Fibroblast of lung (primary cell): ENCODE measurements at regions not wholly inside any gene's neighbourhood (a gene's known extent, or its start where the extent isn't known, plus 50 kb on each side); places are given as distances from the start of the nearest gene placed in this dataset.
A peak's percentile ranks its signal among the peaks of the same experiment; 100 is the strongest.

Source experiments
- DNase-seq, 2 donors: peaks; one replicate each; pipeline versions ENCODE4 v3.0.0 to v3.0.0-alpha.2; 2010; ENCODE audit warnings: low read depth in 2 of 2
- H2AFZ ChIP-seq: 2 replicates; pipeline ENCODE4 v1.5.1; 2012; ENCODE audit warnings: low read length, control low read depth, inconsistent platforms
- H3K27ac ChIP-seq: 2 replicates; pipeline ENCODE4 v1.5.1; 2011; ENCODE audit warnings: low read length, control low read depth; ENCODE audit not compliant: insufficient read depth
- H3K27me3 ChIP-seq: 2 replicates; pipeline ENCODE4 v1.5.1; 2011; ENCODE audit warnings: mild to moderate bottlenecking, low read length; ENCODE audit not compliant: control insufficient read depth, insufficient read depth
- H3K36me3 ChIP-seq: 2 replicates; pipeline ENCODE4 v1.5.1; 2011; ENCODE audit warnings: low read length; ENCODE audit not compliant: control insufficient read depth, insufficient read depth
- H3K4me1 ChIP-seq: 2 replicates; pipeline ENCODE4 v1.5.1; 2011; ENCODE audit warnings: low read length; ENCODE audit not compliant: control insufficient read depth, insufficient read depth; ENCODE audit errors: extremely low read depth
- H3K4me2 ChIP-seq: 2 replicates; pipeline ENCODE4 v1.5.1; 2011; ENCODE audit warnings: low read length, control low read depth; ENCODE audit not compliant: insufficient read depth; ENCODE audit errors: extremely low read depth
- H3K4me3 ChIP-seq, 4 experiments: fragments of 200-600 bp in 1 of 4; sonication (generic) in 1 of 4; replicated peaks in 1 of 4; 2 replicates each; pipeline ENCODE4 v1.5.1; 2011 to 2016; ENCODE audit warnings: low read length in 4 of 4, low read depth in 3 of 4, mild to moderate bottlenecking in 3 of 4, control low read depth in 2 of 4, inconsistent platforms in 1 of 4, mixed read lengths in 1 of 4; ENCODE audit not compliant: insufficient read depth in 1 of 4; ENCODE audit errors: control extremely low read depth in 1 of 4
- H3K79me2 ChIP-seq: 2 replicates; pipeline ENCODE4 v1.5.1; 2012; ENCODE audit warnings: mild to moderate bottlenecking, low read length, inconsistent platforms; ENCODE audit not compliant: control insufficient read depth, insufficient read depth
- H3K9ac ChIP-seq: 2 replicates; pipeline ENCODE4 v1.5.1; 2011; ENCODE audit warnings: mild to moderate bottlenecking, low read length, control low read depth; ENCODE audit not compliant: insufficient read depth
- H3K9me3 ChIP-seq: 2 replicates; pipeline ENCODE4 v1.5.1; 2012; ENCODE audit warnings: low read depth, low read length; ENCODE audit not compliant: control insufficient read depth, insufficient read depth
- H4K20me1 ChIP-seq: 2 replicates; pipeline ENCODE4 v1.5.1; 2011; ENCODE audit warnings: low read length; ENCODE audit not compliant: control insufficient read depth, insufficient read depth; ENCODE audit errors: extremely low read depth
- EZH2 ChIP-seq: IDR thresholded peaks from 2 replicates; pipeline ENCODE4 v1.5.1; 2012; ENCODE audit warnings: low read length, control low read depth, mild to moderate bottlenecking; ENCODE audit errors: missing control alignments
- TF ChIP-seq, protein P1 (sequence below), 2 donors: IDR thresholded peaks in 1 of 2; conservative IDR thresholded peaks in 1 of 2; 1 replicate in 1 of 2; 2 replicates in 1 of 2; pipeline ENCODE4 v1.5.1; 2011 to 2012; ENCODE audit warnings: low read length in 2 of 2, control low read depth in 1 of 2, inconsistent platforms in 1 of 2, low read depth in 1 of 2, mild to moderate bottlenecking in 1 of 2

DNA sequence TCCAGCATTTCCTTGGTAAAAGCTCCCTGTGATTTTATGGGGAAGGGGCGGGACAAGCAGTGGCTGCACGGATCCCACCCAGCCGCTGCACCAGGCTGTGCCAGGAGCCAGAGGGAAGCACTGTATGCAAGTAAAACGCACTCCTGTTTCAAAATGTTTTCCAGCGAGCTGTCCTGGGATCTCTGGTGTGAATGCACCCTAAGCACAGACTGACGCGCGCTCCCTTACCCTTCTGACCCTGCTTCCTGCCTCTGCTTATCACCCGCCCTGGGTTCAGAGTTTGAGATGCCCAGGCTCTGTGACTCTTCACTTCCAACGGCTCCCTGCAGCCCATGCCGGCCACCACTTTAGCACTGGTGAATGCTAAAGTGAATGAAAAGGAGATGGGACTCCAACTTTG, 131.2 kb downstream of the RHOU start:
- H3K9me3 ChIP-seq, result no peaks in the 10 kb centered on the region
- H3K9ac ChIP-seq, result no peak overlapping the region
- no peaks in the 10 kb centered on the region for H3K4me1 ChIP-seq
- H2AFZ ChIP-seq, result no peak overlapping the region
- H3K79me2 ChIP-seq, result no peaks in the 10 kb centered on the region
- DNase-seq, result peak in 1 of 2 donors; percentile 39
- H3K27me3 ChIP-seq, result peaks cover 2% of the 10 kb centered on the region
- no peak overlapping the region for H3K4me3 ChIP-seq
- no peak overlapping the region for H3K27ac ChIP-seq
- no peaks in the 10 kb centered on the region for H4K20me1 ChIP-seq
- no peaks in the 10 kb centered on the region for H3K36me3 ChIP-seq
- no peak for TF ChIP-seq EZH2
- TF ChIP-seq, protein P1, sequence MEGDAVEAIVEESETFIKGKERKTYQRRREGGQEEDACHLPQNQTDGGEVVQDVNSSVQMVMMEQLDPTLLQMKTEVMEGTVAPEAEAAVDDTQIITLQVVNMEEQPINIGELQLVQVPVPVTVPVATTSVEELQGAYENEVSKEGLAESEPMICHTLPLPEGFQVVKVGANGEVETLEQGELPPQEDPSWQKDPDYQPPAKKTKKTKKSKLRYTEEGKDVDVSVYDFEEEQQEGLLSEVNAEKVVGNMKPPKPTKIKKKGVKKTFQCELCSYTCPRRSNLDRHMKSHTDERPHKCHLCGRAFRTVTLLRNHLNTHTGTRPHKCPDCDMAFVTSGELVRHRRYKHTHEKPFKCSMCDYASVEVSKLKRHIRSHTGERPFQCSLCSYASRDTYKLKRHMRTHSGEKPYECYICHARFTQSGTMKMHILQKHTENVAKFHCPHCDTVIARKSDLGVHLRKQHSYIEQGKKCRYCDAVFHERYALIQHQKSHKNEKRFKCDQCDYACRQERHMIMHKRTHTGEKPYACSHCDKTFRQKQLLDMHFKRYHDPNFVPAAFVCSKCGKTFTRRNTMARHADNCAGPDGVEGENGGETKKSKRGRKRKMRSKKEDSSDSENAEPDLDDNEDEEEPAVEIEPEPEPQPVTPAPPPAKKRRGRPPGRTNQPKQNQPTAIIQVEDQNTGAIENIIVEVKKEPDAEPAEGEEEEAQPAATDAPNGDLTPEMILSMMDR (conservative IDR thresholded peaks at IDR 0.05 in 1 of 2, IDR thresholded peaks at IDR 0.05 in 1 of 2; ENCODE audit: low read depth in 1 of 2, low read length in 2 of 2), result no peak
- no peak overlapping the region for H3K4me2 ChIP-seq

DNA sequence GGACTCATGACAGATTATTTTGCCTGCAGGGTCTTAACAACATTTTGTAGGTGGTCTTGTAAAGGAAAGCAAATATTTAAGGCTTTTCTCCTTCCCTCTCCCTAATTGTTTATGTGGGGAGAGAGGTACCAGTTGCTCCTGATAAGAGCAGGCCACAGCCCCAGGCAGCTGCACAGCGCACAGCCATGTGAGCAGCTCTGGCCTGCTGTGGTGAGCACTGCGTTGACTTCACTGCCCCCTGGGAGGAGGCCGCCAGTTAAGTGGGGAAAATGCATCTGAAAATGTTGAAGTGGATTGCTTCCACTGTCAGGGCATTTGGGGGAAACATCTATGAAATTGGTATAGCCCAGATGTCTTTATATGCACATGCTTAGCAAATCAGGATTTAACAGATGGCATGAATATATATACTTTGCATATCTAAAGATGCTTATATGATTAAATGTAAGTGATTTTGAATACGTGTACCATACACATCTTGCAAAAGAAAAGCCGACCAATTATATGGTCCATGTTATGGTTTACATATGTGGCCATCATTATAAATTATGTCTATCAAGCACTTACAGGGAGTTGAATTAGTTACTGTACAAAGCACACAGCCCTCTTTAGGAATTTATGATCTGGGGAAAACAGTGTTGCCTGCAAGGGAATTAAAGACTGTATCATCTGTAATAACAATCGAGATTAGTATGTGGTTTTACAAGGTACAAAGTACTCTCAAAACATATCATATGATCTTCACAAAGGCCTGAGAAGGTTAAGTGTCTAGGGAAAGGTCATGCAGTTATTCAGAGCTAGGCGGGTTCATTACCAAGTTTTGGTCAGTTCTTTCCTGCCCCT, 132.1 kb downstream of the RHOU start:
- Histone ChIP-seq H3K4me3 (no peak overlapping the region), H3K9ac (no peak overlapping the region), H3K79me2 (no peaks in the 10 kb centered on the region), H3K9me3 (no peaks in the 10 kb centered on the region), H3K27ac (no peak overlapping the region), H3K4me1 (no peaks in the 10 kb centered on the region), H4K20me1 (no peaks in the 10 kb centered on the region), H3K36me3 (no peaks in the 10 kb centered on the region), H3K27me3 (peaks cover 2% of the 10 kb centered on the region), H2AFZ (no peak overlapping the region), H3K4me2 (no peak overlapping the region)
- TF ChIP-seq, protein P1 (conservative IDR thresholded peaks at IDR 0.05 in 1 of 2, IDR thresholded peaks at IDR 0.05 in 1 of 2; ENCODE audit: low read depth in 1 of 2, low read length in 2 of 2), result no peak
- no peak for TF ChIP-seq EZH2
- DNase-seq, result peak; percentile 11 to 14

DNA sequence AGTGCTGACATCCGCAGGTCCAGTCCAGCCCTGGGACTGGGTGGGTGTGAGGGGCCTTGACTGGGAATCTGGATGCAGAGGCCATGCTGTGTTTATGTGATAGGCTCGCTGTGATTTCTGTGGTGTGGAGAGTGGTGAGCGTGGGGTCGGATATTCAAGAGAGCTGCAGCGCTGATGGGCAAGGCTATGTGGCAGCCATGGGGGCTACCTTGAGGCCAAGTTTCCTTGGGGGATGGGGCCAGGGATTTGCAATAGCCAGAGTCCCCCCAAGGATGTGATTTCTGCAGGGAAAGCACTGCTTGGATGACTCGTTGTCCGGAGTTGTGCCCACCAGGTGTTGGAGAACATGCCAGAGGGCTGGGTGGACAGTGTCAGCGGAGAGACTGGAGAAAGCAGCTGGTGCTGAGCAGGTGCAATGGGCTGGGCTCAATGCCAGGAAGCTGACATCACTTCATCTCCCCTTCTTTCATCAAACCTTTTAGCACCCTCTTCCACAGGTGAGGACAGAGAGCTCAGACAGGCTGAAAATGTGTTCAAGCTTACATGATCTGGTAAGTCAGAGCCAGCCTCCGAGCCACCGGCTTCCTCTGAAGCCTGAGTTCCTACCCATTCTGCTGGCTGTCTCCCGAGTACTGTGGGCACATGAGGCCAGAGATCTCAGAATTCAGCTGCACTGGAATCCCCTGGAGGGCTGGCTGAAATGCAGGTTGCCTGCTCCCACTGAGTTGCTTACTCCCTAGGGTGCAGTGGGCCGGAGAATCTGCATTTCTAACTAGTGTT, 132.9 kb downstream of the RHOU start:
- no peak overlapping the region for H2AFZ ChIP-seq
- TF ChIP-seq, protein P1 (conservative IDR thresholded peaks at IDR 0.05 in 1 of 2, IDR thresholded peaks at IDR 0.05 in 1 of 2; ENCODE audit: low read depth in 1 of 2, low read length in 2 of 2), result no peak
- no peak for TF ChIP-seq EZH2

More for the DNA sequence above, 132.9 kb downstream of the RHOU start:
- no peak for DNase-seq
- Histone ChIP-seq H3K27ac (no peak overlapping the region), H3K4me1 (no peaks in the 10 kb centered on the region), H3K36me3 (no peaks in the 10 kb centered on the region), H3K9me3 (no peaks in the 10 kb centered on the region), H3K4me2 (no peak overlapping the region), H3K79me2 (no peaks in the 10 kb centered on the region), H3K9ac (no peak overlapping the region), H3K27me3 (peaks cover 2% of the 10 kb centered on the region), H3K4me3 (no peak overlapping the region), H4K20me1 (no peaks in the 10 kb centered on the region)
